Spleen (tissue), 7 donors: ENCODE measurements at regions not wholly inside any gene's neighbourhood (a gene's known extent, or its start where the extent isn't known, plus 50 kb on each side); places are given as distances from the start of the nearest gene placed in this dataset.

Source experiments
- CTCF ChIP-seq, 11 experiments: fragments of 200-600 bp in 7 of 11; fragments of 450-650 bp in 4 of 11; sonication (generic) in 4 of 11; IDR thresholded peaks in 8 of 11; conservative IDR thresholded peaks in 3 of 11; 1 replicate in 7 of 11; 2 replicates in 4 of 11; pipeline versions ENCODE4 v1.4.0 to v1.8.0; 2016 to 2021; ENCODE audit warnings: antibody characterized with exemption in 11 of 11, inconsistent platforms in 4 of 11, mild to moderate bottlenecking in 1 of 11
- POLR2A ChIP-seq, 3 donors: fragments of 450-650 bp; IDR thresholded peaks; one replicate each; pipeline ENCODE4 v1.5.1; 2017; ENCODE audit warnings: antibody characterized with exemption in 3 of 3, mild to moderate bottlenecking in 1 of 3
- POLR2AphosphoS5 ChIP-seq, 3 donors: sonication (generic); formaldehyde crosslinking; IDR thresholded peaks; one replicate each; pipeline ENCODE4 v1.5.1; 2017; ENCODE audit warnings: antibody characterized with exemption in 3 of 3
- donor health status: DM: no; HTN: no; CAD: no; lungs with moderate emphysema.
- donor health status: DM: no; HTN: no; CAD: no.
- donor health status: DM: no; HTN: no; CAD: no.

DNA sequence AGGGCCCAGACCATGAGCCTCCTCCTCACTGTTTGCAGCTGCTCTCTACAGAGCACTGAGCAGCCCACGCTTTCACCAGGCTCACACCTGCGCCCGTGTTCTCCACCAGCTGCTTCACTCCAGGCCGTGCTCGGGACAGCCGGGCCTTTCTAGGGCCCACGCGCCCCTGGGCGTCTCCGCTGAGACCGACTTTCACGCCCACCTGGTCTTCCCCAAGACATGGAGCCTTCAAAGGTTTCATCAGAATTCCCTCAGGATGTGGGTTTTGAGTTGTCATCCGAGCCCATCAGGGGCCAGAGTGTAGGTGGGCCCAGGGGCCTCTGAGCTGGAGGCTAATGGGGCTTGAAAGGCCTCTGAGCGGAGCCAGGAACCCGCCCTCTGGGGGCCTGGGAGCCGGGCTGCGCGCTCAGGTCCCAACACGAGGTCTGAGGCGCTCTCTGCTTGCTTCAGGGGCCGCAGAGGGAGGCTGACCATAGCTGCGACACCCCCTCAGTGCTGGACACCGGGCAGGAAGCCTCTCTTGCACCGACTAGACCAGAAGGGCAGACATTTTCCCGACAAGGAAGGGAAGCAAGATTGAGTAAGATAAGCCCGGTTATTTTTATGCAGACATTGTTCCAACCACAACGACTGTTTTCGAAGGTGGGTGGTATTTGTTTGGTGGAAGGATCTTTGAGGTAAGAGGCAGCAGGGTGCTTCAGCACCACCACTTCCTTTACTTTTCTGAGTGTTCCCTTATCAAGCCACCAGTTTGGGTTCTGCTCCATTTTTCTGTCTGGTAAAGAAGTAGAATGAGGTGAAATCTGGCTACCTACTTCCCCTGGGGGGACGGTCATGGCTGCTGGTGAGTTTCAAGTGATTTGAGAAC lies 125.0 kb upstream of the FUT8 start:
- TF ChIP-seq CTCF (IDR thresholded peaks at IDR 0.05 in 8 of 11, conservative IDR thresholded peaks at IDR 0.05 in 3 of 11) (no peak), POLR2AphosphoS5 (IDR thresholded peaks at IDR 0.05) (peak in 2 of 3 donors; percentile 57 to 73), POLR2A (IDR thresholded peaks at IDR 0.05) (no peak)
